ENCODE measurements at regions not wholly inside any gene's neighbourhood (a gene's known extent, or its start where the extent isn't known, plus 50 kb on each side); places are given as distances from the start of the nearest gene placed in this dataset.

DNA sequence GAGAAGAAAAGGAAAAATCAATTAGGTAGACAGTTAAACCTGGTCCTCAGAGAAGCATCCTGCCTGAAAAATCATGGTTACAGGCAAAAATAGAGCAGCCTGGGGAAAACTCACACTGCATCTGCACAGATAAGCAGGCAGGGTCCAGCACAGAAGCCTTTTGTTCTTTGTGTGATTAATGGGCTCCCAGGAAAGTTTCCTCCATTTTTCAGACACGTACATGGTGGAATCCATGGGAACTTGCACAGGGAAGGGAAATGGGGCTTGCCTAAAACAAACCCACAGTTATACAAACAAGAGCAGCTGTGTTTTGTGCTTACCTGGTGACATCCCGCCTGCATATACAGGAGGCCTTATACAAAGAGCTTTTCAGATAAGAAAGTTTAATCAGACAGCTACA, 243.9 kb upstream of the ATP10B start:
- TF ChIP-seq, protein P1, sequence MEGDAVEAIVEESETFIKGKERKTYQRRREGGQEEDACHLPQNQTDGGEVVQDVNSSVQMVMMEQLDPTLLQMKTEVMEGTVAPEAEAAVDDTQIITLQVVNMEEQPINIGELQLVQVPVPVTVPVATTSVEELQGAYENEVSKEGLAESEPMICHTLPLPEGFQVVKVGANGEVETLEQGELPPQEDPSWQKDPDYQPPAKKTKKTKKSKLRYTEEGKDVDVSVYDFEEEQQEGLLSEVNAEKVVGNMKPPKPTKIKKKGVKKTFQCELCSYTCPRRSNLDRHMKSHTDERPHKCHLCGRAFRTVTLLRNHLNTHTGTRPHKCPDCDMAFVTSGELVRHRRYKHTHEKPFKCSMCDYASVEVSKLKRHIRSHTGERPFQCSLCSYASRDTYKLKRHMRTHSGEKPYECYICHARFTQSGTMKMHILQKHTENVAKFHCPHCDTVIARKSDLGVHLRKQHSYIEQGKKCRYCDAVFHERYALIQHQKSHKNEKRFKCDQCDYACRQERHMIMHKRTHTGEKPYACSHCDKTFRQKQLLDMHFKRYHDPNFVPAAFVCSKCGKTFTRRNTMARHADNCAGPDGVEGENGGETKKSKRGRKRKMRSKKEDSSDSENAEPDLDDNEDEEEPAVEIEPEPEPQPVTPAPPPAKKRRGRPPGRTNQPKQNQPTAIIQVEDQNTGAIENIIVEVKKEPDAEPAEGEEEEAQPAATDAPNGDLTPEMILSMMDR (IDR thresholded peaks at IDR 0.05 in 8 of 11, conservative IDR thresholded peaks at IDR 0.05 in 3 of 11) = no peak
- no peak for TF ChIP-seq POLR2A (IDR thresholded peaks at IDR 0.05)
- no peak for TF ChIP-seq POLR2AphosphoS5 (IDR thresholded peaks at IDR 0.05)

All from spleen (tissue), 7 donors.